PC-9 (cell line): ENCODE measurements at regions not wholly inside any gene's neighbourhood (a gene's known extent, or its start where the extent isn't known, plus 50 kb on each side); places are given as distances from the start of the nearest gene placed in this dataset.

Experiments used
- BruUV-seq: library from RNA; stranded (reverse); fragments of 400-500 nt; replicated peaks from 2 replicates; lab custom pipeline; 2021; lab: Mats Ljungman, UMichigan
- CTCF ChIA-PET: fragments of 300-600 bp; sonication (Branson Sonifier 250); formaldehyde crosslinking; loops from one replicate; lab custom pipeline; 2022; ENCODE audit warnings: antibody characterized with exemption; lab: Charles Lee
- POLR2A ChIA-PET: fragments of 300-600 bp; sonication (Branson Sonifier 250); formaldehyde crosslinking; loops from one replicate; lab custom pipeline; 2022; ENCODE audit warnings: antibody characterized with exemption; ENCODE audit not compliant: unreplicated experiment; lab: Charles Lee
- DNase-seq, 2 experiments: peaks; one replicate each; pipeline versions ENCODE4 v3.0.0 to v3.0.0-alpha.2; 2015 to 2022; ENCODE audit warnings: mixed read lengths in 1 of 2
- H2AFZ ChIP-seq: fragments of 200-600 bp; sonication (generic); 2 replicates; pipeline ENCODE4 v1.8.1; 2017; ENCODE audit warnings: antibody characterized with exemption
- H3F3A ChIP-seq: fragments of 200-600 bp; sonication (generic); 2 replicates; pipeline ENCODE4 v1.8.1; 2017; ENCODE audit warnings: antibody characterized with exemption, mild to moderate bottlenecking, low read depth; ENCODE audit not compliant: insufficient read depth
- H3K27ac ChIP-seq: fragments of 200-600 bp; sonication (generic); 2 replicates; pipeline ENCODE4 v1.6.1; 2016; ENCODE audit warnings: mixed run types
- H3K27me3 ChIP-seq: fragments of 200-600 bp; sonication (generic); 2 replicates; pipeline ENCODE4 v1.6.1; 2016; ENCODE audit warnings: low read depth, mixed run types; ENCODE audit not compliant: insufficient read depth
- H3K36me3 ChIP-seq: fragments of 200-600 bp; sonication (generic); 2 replicates; pipeline ENCODE4 v1.6.1; 2016; ENCODE audit warnings: low read depth, mixed run types
- H3K4me1 ChIP-seq: fragments of 200-600 bp; sonication (generic); replicated peaks from 2 replicates; pipeline ENCODE4 v1.6.1; 2016; ENCODE audit warnings: mixed run types; ENCODE audit not compliant: insufficient read depth
- H3K4me2 ChIP-seq: fragments of 200-600 bp; sonication (generic); 2 replicates; pipeline ENCODE4 v1.6.1; 2017; ENCODE audit warnings: mixed run types
- H3K4me3 ChIP-seq: fragments of 200-600 bp; sonication (generic); 2 replicates; pipeline ENCODE4 v1.6.1; 2016; ENCODE audit warnings: mixed run types
- H3K79me2 ChIP-seq: fragments of 200-600 bp; sonication (generic); 2 replicates; pipeline ENCODE4 v1.6.1; 2017; ENCODE audit warnings: low read depth, mixed run types
- H3K9me2 ChIP-seq: fragments of 200-600 bp; sonication (generic); 2 replicates; pipeline ENCODE4 v1.8.1; 2017; ENCODE audit warnings: mild to moderate bottlenecking; ENCODE audit not compliant: insufficient read depth
- H3K9me3 ChIP-seq: fragments of 200-600 bp; sonication (generic); 2 replicates; pipeline ENCODE4 v1.8.1; 2016; ENCODE audit warnings: low read depth; ENCODE audit not compliant: insufficient read depth
- H4K20me1 ChIP-seq: fragments of 200-600 bp; sonication (generic); 2 replicates; pipeline ENCODE4 v1.8.1; 2017; ENCODE audit not compliant: insufficient read depth
- CTCF ChIP-seq: fragments of 200-600 bp; sonication (generic); conservative IDR thresholded peaks from 2 replicates; pipeline ENCODE4 v1.6.1; 2017; ENCODE audit warnings: mixed run types, antibody characterized with exemption, mild to moderate bottlenecking, moderate library complexity
- EZH2 ChIP-seq: fragments of 200-600 bp; sonication (generic); IDR thresholded peaks from 2 replicates; pipeline ENCODE4 v1.8.0; 2017; ENCODE audit warnings: antibody characterized with exemption, low read depth
- intact Hi-C: fragments of 100-400 bp; cut with micrococcal nuclease; formaldehyde crosslinking; loops from one replicate; pipeline ENCODE4 v1.10.0; 2022; ENCODE audit not compliant: unreplicated experiment

GRCh38 chr11:25432376-25432775 is 899.6 kb upstream of the ANO3 start:
- H3K4me1 ChIP-seq, result no peaks in the 10 kb centered on the region
- no peaks in the 10 kb centered on the region for H3K27me3 ChIP-seq
- no peaks in the 10 kb centered on the region for H3F3A ChIP-seq
- no peaks in the 10 kb centered on the region for H3K79me2 ChIP-seq
- H2AFZ ChIP-seq, result no peak overlapping the region
- BruUV-seq, result no TSS peak
- intact Hi-C loops, result no loop called here
- ChIA-PET POLR2A (no interaction called here), CTCF (no interaction called here)
- no peak overlapping the region for H3K4me2 ChIP-seq
- no peak for TF ChIP-seq CTCF
- no peak for TF ChIP-seq EZH2
- DNase-seq, result no peak
- H4K20me1 ChIP-seq, result no peaks in the 10 kb centered on the region
- no peak overlapping the region for H3K27ac ChIP-seq
- H3K4me3 ChIP-seq, result no peak overlapping the region
- H3K9me2 ChIP-seq, result no peaks in the 10 kb centered on the region
- no peaks in the 10 kb centered on the region for H3K9me3 ChIP-seq
- H3K36me3 ChIP-seq, result no peaks in the 10 kb centered on the region

- H3K27ac ChIP-seq, result no peak overlapping the region
- DNase-seq, result no peak
- no peaks in the 10 kb centered on the region for H3K4me1 ChIP-seq
- no peak overlapping the region for H2AFZ ChIP-seq
- intact Hi-C loops, result no loop called here
- ChIA-PET POLR2A (no interaction called here), CTCF (no interaction called here)
- H4K20me1 ChIP-seq, result no peaks in the 10 kb centered on the region
- H3K9me3 ChIP-seq, result no peaks in the 10 kb centered on the region
- H3K79me2 ChIP-seq, result no peaks in the 10 kb centered on the region
- no peaks in the 10 kb centered on the region for H3K9me2 ChIP-seq
- no peak for TF ChIP-seq CTCF
- no peak for TF ChIP-seq EZH2
- no peaks in the 10 kb centered on the region for H3K36me3 ChIP-seq
- no peak overlapping the region for H3K4me2 ChIP-seq
- H3K27me3 ChIP-seq, result no peaks in the 10 kb centered on the region
- H3K4me3 ChIP-seq, result no peak overlapping the region
- no peaks in the 10 kb centered on the region for H3F3A ChIP-seq
- BruUV-seq, result no TSS peak
Observed at GRCh38 chr11:25435197-25435596, 896.7 kb upstream of the ANO3 start.

- H3K4me3 ChIP-seq, result no peak overlapping the region
- H3K27ac ChIP-seq, result no peak overlapping the region
- no peaks in the 10 kb centered on the region for H4K20me1 ChIP-seq
- no peaks in the 10 kb centered on the region for H3K27me3 ChIP-seq
- H3K36me3 ChIP-seq, result no peaks in the 10 kb centered on the region
- intact Hi-C loops, result no loop called here
- TF ChIP-seq CTCF, result no peak
- no peak for TF ChIP-seq EZH2
- no peaks in the 10 kb centered on the region for H3F3A ChIP-seq
- POLR2A ChIA-PET, result no interaction called here
- no peak overlapping the region for H2AFZ ChIP-seq
- BruUV-seq, result no TSS peak
- CTCF ChIA-PET, result no interaction called here
- no peaks in the 10 kb centered on the region for H3K9me3 ChIP-seq
- no peak overlapping the region for H3K4me2 ChIP-seq
- no peak for DNase-seq
- no peaks in the 10 kb centered on the region for H3K4me1 ChIP-seq
- H3K79me2 ChIP-seq, result no peaks in the 10 kb centered on the region
- H3K9me2 ChIP-seq, result no peaks in the 10 kb centered on the region
Observed at GRCh38 chr11:25436326-25436725, 895.6 kb upstream of the ANO3 start.
